ENCODE measurements at regions not wholly inside any gene's neighbourhood (a gene's known extent, or its start where the extent isn't known, plus 50 kb on each side); places are given as distances from the start of the nearest gene placed in this dataset.

- no peak for DNase-seq (ENCODE audit: low spot score)
- no peaks in the 10 kb centered on the region for H3K27me3 ChIP-seq (replicated peaks; ENCODE audit: insufficient read depth)
These were observed 151.1 kb upstream of the NECTIN1 start for GRCh38 chr11:119880143-119880542.

GRCh38 chr11:119878990-119879389 is 150.0 kb upstream of the NECTIN1 start:
- no peak for TF ChIP-seq CTCF (IDR thresholded peaks at IDR 0.05)
- peaks cover 0 to 7% of the 10 kb centered on the region in 2 donors for H3K4me1 ChIP-seq (ENCODE audit: control insufficient read depth in 1 of 2, low read depth in 2 of 2)
- no peaks in the 10 kb centered on the region for H3K9me3 ChIP-seq
- ATAC-seq (ENCODE audit: insufficient number of reproducible peaks, low FRiP score, low read depth) (no peak), DNase-seq (ENCODE audit: low spot score) (no peak)
- no peak overlapping the region for H3K4me3 ChIP-seq
- H3K27me3 ChIP-seq (replicated peaks; ENCODE audit: insufficient read depth), result no peaks in the 10 kb centered on the region
- H3K27ac ChIP-seq, result no peak overlapping the region
- no peaks in the 10 kb centered on the region for H3K36me3 ChIP-seq

More at GRCh38 chr11:119880143-119880542, 151.1 kb upstream of the NECTIN1 start:
- Histone ChIP-seq H3K4me3 (no peak overlapping the region), H3K4me1 (ENCODE audit: control insufficient read depth in 1 of 2, low read depth in 2 of 2) (peaks cover 0 to 7% of the 10 kb centered on the region in 2 donors), H3K36me3 (no peaks in the 10 kb centered on the region), H3K27ac (no peak overlapping the region), H3K9me3 (no peaks in the 10 kb centered on the region)
- no peak for ATAC-seq (ENCODE audit: insufficient number of reproducible peaks, low FRiP score, low read depth)
- no peak for TF ChIP-seq CTCF (IDR thresholded peaks at IDR 0.05)

GRCh38 chr11:119876841-119877240 is 147.8 kb upstream of the NECTIN1 start:
- peaks cover 0 to 7% of the 10 kb centered on the region in 2 donors for H3K4me1 ChIP-seq (ENCODE audit: control insufficient read depth in 1 of 2, low read depth in 2 of 2)
- H3K9me3 ChIP-seq, result no peaks in the 10 kb centered on the region
- no peak for ATAC-seq (ENCODE audit: insufficient number of reproducible peaks, low FRiP score, low read depth)
- no peak for TF ChIP-seq CTCF (IDR thresholded peaks at IDR 0.05)
- H3K27ac ChIP-seq, result no peak overlapping the region
- H3K36me3 ChIP-seq, result no peaks in the 10 kb centered on the region
- DNase-seq (ENCODE audit: low spot score), result no peak
- H3K4me3 ChIP-seq, result no peak overlapping the region
- H3K27me3 ChIP-seq (replicated peaks; ENCODE audit: insufficient read depth), result no peaks in the 10 kb centered on the region

DNA sequence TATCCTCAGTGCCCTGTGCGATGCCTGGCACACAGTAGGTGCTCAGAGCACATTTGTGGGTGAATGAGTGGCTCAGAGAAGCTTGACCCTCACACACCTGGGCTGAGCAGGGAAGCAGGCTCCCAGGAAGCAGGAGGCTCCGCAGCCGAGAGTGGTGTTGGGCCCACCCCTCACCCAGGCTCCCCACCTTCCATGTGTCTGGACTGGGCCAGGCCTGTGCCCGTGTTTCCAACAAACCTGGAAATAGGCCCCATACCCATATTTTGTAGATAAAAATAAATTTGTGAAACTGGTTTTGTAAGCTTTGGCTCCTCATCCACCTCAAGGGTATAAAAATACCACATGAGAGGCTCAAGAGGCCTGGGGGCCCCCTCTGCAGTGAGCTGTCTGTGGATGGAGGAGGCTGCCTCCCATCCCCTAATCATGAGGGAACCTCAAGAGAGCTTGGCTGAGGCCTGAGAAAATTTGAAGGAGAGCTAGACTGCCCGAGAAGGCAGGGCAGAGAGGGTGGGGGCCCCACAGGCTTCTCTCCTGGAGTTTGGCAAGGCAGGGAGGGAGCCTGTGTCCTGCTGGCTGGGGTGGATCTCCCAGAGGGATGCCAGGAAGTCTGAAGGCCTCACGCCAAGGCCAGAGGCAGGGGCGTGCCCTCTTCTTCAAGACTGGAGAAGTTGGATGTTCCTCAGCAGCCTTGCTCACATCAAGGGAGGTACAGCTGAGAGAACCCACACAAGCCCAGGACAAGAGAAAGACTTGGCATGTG is 147.0 kb upstream of the NECTIN1 start:
- H3K27me3 ChIP-seq (replicated peaks; ENCODE audit: insufficient read depth), result no peaks in the 10 kb centered on the region

More for the DNA sequence above, 147.0 kb upstream of the NECTIN1 start:
- Histone ChIP-seq H3K4me3 (no peak overlapping the region), H3K4me1 (ENCODE audit: control insufficient read depth in 1 of 2, low read depth in 2 of 2) (peaks cover 0 to 7% of the 10 kb centered on the region in 2 donors), H3K9me3 (no peaks in the 10 kb centered on the region), H3K36me3 (no peaks in the 10 kb centered on the region), H3K27ac (no peak overlapping the region)
- DNase-seq (ENCODE audit: low spot score) (no peak), ATAC-seq (ENCODE audit: insufficient number of reproducible peaks, low FRiP score, low read depth) (no peak)
- no peak for TF ChIP-seq CTCF (IDR thresholded peaks at IDR 0.05)
